22Rv1 (cell line): ENCODE measurements at regions not wholly inside any gene's neighbourhood (a gene's known extent, or its start where the extent isn't known, plus 50 kb on each side); places are given as distances from the start of the nearest gene placed in this dataset.

Experiments
- ZFX ChIP-seq: fragments of 450-650 bp; IDR thresholded peaks from 2 replicates; pipeline ENCODE4 v1.6.1; 2017; ENCODE audit warnings: antibody characterized with exemption, borderline replicate concordance
- TF ChIP-seq, protein P1 (sequence below): fragments of 450-650 bp; IDR thresholded peaks from 2 replicates; pipeline ENCODE4 v1.5.1; 2017; ENCODE audit warnings: mild to moderate bottlenecking

DNA sequence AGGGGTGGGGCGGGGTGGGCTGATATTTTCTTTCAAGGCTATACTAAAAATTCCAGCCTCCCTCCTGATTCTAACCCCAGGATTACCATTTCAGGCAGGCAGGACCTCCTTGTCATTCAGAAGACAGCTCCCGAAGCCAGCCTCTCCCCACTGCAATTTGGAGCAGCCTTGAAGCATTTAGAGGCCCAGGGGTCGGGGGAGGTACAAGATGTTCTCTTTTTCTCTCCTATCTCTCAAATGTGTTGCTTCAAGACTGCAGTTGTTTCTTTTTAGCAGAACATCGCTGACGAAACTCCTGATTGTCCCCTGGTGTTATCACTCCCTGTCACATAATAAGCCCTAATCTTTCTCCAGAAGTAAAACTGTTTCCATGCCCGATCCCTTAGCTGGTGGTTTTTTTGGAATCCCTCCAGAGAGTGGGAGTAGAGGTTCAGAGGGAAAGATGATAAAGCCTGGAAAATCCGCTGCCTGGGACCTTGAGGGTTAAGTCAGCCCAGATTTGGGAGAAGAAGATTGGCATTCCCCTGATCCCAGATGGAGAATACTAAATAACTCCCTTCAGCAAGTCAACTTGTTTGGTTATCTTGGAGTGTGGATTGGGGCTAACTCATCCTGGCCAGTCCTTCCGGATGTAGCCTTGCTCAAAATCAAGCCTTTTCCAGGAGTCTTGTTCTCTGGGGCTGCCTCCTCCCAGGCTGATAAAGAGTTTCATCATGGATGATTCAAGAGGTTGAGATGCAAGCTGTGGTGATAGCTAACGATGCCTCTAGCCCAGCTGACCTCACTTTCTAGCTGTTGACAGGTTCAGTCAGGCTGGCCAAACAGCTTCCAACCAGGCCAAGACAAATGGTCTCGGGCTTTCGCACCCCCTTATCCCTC is 71.3 kb downstream of the SOX9 start:
- TF ChIP-seq, protein P1, sequence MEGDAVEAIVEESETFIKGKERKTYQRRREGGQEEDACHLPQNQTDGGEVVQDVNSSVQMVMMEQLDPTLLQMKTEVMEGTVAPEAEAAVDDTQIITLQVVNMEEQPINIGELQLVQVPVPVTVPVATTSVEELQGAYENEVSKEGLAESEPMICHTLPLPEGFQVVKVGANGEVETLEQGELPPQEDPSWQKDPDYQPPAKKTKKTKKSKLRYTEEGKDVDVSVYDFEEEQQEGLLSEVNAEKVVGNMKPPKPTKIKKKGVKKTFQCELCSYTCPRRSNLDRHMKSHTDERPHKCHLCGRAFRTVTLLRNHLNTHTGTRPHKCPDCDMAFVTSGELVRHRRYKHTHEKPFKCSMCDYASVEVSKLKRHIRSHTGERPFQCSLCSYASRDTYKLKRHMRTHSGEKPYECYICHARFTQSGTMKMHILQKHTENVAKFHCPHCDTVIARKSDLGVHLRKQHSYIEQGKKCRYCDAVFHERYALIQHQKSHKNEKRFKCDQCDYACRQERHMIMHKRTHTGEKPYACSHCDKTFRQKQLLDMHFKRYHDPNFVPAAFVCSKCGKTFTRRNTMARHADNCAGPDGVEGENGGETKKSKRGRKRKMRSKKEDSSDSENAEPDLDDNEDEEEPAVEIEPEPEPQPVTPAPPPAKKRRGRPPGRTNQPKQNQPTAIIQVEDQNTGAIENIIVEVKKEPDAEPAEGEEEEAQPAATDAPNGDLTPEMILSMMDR = no peak
- no peak for TF ChIP-seq ZFX
